Stimulated activated CD8-positive, alpha-beta memory T cell treated with anti-CD3 and anti-CD28 coated beads, Interleukin-15, amount 100 ng/mL, for 24 hours (primary cell): ENCODE measurements at regions not wholly inside any gene's neighbourhood (a gene's known extent, or its start where the extent isn't known, plus 50 kb on each side); places are given as distances from the start of the nearest gene placed in this dataset.
"Not testable (repeated sequence)": the region's sequence is repeated elsewhere in the genome, so short reads cannot be mapped to it uniquely, and the experiment has no call there.

Experiments used
- DNase-seq: peaks from one replicate; pipeline ENCODE4 v3.0.0-alpha.2; 2020; ENCODE audit warnings: low read depth

DNA sequence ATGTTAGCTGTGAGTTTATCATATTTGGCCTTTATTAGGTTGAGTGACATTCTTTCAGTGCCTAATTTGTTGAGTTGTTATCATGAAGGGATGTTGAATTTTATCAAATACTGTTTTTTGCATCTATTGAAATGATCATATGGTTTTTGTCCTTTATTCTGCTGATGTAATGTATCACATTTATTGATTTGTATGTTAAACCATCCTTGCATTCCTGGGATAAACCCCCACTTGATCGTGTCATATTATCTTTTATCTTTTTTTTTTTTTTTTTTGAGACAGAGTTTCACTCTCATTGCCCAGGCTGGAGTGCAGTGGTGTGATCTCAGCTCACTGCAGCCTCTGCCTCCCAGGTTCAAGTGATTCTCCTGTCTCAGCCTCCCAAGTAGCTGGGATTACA lies 51.9 kb upstream of the MFGE8 start:
- DNase-seq: not testable (repeated sequence)

DNA sequence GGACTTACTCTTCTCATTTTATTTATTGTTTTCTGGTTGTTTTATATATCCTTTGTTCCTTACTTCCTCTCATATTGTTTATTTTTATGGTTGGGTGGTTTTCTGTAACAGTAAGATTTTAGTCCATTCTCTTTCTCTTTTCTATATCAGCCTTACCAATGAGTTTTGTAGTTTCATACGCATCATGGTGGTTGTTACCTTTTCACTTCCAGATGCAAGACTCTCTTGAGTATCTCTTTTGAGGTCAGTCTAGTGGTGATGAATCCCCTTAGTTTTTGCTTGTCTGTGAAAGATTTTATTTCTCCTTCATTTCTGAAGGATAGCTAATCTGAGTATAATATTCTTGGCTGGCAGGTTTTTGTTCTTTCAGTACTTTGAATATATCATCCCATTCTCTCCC lies 57.1 kb upstream of the MFGE8 start:
- no peak for DNase-seq

DNA sequence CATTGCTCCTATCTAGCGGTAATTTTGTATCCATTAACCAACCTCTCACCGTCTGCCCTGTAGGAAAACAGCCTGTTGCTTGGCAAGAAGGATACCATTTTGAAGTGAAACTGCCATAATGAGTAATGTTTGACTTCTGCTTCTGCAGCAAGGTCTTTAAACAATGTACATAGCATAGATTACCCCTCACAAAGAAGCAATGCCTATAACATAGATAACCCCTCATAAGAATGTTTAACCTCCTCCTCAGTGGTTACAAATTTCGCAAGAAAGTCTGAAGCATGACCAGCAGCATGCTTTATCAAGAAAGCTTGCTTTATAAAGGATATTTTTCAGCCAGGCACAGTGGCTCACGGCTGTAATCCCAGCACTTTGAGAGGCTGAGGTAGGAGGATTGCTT lies 61.2 kb upstream of the MFGE8 start:
- no peak for DNase-seq

DNA sequence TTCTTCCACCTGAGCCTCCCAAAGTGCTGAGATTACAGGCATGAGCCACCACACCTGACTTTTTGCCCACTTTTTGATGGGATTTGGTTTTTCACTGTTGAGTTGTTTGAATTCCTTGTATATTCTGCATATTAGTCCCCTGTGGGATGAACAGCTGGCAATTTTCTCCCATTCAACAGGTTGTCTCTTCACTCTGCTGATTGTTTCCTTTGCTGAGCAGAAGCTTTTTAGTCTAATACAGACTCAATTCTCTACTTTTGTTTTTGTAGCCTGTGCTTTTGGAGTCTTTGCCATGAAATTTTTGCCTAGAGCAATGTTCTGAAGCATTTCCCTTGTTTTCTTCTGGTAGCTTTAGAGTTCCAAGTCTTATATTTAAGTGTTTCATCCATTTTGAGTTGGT lies 62.7 kb upstream of the MFGE8 start:
- DNase-seq: no peak

DNA sequence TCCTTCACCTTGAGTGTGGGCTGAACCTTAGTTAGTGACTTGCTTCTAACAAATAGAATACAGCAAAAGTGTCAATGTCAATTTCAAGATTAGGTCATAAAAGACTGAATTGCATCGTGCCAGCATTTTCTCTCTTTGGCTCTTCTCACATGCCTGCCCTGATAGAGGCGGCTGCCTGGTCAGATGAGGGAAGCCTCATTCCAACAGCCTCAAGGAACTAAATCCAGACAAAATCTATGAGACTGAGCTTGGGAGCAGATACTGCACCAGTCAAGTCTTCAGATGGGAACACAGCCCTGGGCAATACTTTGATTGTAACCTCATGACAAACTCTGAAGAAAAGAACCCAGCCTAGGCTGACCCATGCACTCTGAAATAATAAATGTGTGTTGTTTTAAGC lies 63.5 kb upstream of the MFGE8 start:
- DNase-seq: no peak

DNA sequence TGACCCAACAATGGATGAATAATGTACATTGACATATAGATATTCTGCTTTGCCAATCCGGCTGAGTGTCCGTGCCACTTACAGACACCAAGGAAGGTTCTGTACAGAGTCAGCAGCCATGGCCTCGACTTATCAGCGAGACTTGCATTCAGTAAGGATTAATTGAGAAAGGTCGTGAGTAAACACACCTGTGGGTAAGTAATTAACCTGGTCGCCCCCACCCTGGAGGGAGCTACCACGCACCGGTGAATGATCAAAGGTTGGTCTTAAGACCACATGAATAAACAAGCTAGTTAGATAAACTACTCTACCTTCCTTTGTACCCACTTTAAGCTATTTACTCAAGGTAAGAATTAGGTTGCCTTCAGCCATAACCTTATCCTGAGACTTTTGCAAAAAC lies 66.5 kb upstream of the MFGE8 start:
- no peak for DNase-seq

DNA sequence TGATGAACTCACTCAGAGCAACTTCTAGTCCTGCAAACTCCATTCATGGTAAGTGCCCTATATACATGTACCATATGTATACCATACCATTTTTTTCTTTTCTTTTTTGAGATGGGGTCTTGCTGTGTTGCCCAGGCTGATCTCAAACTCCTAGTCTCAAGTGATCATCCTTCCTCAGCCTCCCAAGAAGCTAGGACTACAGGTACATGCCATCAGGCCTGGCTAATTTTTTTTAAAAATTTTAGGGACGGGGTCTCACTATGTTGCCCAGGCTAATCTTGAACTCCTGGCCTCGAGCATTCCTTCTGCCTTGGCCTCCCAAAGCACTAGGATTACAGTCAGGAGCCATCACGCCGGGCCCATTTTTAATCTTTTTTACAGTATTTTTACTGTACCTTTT lies 67.3 kb upstream of the MFGE8 start:
- DNase-seq: no peak

DNA sequence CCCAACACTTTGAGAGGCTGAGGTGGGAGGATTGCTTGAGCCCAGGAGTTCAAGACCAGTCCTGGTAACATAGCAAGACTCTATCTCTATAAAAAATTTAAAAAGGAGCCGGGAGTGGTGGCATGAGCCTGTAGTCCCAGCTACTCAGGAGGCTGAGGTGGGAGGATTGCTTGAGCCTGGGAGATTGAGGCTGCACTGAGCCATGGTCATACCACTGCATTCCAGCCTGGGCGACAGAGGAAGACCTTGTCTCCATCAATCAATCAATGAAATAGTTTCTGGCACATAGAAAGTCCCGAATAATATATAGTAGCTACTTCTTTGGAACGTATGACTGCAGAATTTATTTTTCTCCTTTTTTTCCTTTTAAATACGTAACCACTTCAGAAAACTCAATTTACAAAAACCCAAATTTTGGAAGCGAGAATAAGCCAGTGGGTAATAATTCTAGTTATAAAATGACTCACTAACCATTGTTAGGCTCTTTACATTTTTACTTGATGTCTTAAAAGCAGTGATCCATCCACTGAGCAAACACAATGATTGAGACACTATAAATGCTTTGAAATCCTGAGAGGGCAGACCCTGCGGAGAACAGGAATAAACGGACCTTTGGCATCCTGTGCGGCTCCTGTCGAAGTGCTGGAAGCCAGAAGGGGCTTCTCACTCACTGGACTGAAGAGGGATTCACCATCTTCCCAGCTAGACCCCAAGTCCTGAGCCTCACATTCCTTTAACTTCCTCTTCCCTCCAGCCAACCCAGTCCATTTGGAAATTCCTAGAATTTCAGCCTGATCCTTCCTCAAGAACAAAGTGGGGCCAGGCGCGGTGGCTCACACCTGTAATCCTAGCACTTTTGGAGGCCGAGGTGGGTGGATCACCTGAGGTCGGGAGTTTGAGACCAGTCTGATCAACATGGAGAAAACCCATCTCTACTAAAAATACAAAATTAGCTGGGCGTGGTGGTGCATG lies 68.4 kb upstream of the MFGE8 start:
- DNase-seq: no peak

DNA sequence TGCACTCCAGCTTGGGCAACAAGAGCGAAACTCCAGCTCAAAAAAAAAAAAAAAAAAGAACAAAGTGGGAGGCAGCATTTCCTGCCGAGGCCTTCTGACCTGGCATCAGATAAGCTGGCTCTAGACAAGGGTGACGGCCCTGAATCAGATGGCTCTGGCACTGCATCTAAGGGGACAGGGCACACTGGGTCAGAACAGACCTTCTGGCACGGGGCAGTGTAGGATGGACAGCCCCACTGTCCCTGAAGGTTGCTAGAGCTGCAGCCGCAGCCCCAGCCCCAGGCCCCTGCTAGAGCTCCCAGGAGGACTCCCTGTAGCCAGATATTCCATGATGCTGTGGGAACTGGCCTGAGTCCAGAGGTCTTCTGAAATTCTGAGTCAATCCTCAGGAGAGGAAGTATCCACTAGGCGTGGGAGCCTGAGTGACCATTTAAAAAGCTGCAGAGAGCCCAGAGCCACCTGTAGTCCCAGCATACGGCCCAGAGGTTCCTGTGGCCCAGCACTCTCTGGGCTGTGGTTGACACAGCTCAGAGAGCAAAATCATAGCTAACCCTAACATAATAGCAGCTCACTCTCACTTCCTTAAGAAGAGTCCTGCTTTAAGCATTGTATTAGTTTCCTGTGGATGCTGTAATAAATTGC lies 69.2 kb upstream of the MFGE8 start:
- no peak for DNase-seq

DNA sequence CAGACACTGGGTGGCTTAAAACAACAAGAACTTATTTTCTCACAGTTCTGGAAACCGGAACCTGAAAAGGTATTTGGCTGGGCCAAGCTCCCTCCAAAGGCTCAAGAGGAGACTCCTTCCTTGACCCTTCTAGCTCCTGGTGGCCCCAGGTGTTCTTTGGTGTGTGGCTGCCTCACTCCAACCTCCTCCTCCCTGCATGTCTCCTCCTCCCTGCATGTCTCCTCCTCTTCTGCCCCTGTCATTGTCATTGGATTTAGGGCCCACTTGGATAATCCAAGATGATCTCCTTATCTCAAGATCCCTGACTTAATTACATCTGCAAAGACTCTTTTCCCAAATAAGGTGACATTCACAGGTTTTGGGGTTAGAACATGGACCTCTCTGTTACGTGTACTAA lies 69.8 kb upstream of the MFGE8 start:
- no peak for DNase-seq

DNA sequence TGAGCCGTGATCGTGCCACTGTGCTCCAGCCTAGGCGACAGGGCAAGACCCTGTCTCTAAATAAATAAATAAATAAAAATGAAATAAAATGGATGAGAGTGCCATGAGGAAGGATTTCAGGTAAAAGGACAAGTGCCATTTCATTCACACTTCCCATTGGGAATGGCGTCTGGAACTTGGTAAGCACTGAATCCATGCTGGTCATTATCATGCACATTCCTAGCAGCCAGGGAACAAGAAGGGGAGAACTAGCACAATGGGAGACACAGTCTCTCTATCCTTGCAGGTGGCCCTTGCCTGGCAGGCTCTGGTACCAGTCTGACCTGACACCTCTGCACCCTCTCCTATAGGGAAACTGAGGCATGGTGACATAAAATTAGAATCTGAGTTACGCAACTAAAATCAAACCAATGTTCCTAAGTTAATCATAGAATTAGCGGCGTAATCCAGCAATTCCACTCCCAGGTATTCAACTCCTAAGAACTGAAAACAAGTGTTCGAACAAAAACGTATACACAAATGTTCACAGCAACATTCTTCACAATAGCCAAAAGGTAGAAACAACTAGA lies 70.8 kb upstream of the MFGE8 start:
- no peak for DNase-seq

DNA sequence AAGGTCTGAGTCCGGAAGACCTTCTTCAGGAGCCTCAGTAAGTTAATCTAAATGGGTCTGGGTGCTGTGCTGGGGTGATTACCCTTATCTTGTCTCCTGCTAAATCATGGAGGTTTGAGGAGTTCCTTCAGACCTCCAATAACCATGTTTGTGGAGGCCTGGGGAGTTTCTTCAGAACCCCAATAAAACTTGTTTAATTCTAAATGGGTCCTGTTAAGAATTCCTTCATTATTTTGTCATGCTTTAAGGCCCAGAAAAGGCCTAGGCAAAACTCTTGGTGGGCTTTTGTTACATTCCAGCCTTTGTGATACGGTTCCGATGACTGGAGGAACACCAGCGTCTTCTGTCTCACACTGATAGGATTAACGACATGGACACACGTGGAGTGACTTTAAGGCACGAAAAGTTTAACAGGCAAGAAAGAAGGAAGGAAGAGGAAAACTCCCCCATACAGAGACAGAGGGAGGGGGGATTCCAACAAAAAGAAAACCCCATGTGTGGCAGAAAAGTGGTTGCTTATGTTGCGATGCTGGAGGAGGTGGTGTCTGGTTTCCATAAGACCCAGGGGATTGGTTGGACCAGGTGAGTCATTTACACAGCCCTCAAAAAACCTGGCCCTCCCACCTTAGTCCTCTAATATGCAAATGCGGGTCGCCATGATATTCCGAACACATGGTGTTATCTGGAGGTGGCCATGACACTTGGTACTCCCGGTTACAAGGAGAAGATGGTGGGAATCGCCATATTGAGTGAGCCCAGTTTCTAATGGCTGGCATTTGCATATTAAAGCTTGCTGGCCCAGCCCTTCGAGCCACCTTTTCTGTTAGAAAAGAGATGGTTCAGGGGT lies 72.6 kb upstream of the MFGE8 start:
- DNase-seq: no peak

DNA sequence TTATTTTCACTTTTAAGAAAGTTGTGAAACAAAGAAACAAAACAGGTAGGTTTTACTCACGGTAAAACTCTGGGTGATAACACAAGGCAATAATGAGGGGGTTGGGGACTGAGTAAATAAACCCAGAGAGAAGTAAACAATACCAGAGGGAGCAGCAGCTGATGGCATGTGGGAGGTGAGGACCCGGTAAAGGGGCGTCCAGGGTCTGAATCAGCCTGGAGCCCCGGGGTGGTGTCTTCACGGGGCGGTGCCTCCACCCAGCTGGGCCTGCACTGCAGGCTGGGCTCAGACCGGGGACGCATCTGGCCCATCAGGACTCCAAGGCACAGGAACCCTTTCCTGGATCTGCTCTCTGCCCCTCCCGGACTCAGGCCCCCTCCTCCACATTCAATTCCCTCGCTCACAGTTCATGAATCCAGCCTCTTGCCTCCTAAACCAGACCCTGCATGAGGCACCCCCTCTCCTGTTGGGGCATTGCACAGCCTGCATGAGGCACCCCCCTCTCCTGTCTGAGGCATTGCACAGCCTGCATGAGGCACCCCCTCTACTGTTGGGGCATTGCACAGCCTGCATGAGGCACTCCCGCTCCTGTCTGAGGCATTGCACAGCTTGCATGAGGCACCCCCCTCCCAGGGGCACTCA lies 73.9 kb upstream of the MFGE8 start:
- DNase-seq: no peak

DNA sequence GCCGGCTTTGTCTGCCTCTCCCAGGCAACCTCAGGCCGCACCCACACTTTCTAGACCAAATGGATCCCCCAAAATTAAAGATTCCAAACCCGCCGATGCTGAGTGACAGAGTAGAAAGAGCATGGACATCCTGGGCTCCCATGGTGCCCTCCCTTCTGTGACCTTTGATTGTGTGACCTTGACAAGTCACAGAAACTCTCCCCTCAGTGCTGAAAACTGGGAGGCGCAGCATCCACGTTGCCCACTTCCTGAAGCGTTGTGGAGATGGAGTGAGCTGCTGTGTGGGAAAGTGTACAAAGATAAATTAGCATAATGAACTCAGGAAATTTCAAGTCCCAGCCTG lies 74.4 kb upstream of the MFGE8 start:
- DNase-seq: no peak

DNA sequence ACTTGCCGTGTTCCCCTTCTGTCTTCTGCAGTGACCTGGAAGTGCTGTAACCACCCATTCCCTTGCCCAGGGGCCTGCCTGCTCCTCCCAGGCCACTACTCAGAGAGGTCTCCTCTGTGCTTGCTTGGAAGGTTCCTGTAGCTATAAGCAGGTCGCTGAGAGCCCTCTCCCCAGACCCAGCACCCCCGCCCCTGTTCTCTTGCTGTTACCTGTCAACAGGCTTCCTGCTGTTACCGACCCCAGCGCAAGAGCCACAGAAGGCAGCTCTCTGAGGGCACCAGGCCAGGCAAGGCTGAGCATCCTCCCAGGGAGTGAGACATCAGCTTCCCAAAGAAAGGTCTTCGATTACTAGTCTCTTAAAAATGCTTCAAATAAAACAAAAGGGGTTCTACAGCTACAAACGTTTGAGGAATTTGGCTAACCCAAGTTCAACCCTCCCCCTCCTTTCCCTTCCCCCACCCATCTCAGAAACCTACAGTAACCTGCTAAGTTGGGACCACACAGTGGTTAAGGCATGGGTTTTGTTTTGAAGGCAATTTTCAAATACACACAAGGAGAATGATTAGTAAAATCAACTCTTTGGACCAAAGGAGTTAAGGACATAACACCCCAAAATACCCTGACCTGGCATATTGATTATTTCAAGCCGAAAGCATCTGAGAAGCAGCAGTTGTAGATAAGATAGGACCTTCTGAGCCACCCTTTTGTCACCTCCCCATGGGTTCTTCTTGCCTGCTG lies 74.9 kb upstream of the MFGE8 start:
- DNase-seq: no peak

DNA sequence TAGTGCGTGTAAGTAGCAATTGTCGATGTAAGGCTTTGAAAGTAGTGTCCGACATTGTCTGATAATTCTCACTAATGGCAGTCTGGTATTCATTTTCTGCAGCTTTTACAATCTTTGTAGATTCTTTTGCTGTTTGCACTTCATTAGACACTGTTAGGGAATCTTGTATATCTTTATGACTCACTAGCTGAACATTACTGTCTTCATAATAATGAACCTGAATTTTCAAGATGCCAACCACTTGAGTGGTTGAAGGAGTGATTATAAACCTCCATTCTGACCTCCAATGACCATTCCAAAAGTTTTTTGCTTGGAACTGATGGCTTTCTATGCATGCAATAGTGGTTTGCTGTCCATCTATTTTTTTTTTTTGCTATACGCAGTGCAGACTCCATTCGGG lies 76.4 kb upstream of the MFGE8 start:
- DNase-seq: no peak

DNA sequence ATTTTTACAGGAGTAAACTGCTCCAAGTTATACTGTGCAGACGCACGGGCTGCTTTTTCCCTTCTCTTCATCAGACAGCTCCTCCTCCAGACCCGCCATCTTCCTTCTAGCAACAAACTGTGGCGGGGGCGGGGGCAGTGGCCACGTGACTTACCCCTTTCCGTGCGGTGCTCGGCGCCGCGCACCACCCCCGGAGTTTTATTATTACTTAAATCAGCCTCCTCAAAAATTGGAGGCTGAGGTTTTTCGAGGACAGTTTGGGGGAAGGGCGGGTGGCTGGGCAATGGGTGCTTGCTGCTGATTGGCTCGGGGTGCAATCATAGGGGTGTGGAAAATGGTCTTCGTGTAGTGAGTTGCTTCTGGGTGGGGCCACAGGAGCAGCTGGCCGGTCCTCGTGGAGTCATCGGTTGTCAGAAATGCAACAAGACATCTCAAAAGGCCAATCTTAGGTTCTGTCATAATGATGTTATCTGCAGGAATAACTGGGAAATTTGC lies 77.1 kb upstream of the MFGE8 start:
- DNase-seq: no peak

DNA sequence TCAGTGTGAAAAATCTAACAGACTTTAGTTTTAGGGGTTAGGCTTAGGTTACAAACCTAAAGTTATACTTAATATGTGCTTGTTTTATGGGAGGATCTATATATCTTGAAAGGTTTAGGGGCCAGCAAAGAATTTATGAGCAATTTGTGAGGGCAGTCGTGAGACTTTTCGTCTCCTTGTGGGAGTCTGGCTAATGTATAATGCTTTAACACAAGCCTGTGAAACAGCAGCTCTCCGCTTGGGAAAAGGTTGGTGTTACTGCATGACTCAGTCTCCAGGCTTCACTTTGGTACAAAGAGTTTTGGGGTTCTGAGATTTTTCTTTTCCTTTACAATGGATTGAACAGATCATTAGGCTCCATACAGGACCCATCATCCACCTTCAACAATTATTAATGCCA lies 79.0 kb upstream of the MFGE8 start:
- no peak for DNase-seq

DNA sequence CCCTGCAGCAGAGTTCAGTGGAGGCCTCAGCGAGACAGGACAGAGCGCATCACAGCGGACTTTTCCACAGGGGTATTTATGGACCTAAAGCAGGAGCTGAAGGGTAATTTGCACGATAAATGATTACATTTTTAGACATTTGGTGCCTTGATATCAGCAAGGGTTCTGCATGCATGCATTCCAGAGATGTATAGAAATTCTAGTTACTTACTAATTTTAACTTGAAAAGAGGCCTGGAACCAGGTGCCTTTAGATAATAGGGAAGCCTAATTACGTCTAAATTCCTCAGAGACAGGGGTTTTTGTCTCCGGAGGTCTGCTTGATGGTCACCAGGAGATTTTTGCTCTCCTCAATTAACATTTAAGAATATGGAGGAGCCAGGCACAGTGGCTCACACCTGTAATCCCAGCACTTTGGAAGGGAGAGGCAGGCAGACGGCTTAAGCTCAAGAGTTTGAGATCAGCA lies 79.8 kb upstream of the MFGE8 start:
- no peak for DNase-seq

DNA sequence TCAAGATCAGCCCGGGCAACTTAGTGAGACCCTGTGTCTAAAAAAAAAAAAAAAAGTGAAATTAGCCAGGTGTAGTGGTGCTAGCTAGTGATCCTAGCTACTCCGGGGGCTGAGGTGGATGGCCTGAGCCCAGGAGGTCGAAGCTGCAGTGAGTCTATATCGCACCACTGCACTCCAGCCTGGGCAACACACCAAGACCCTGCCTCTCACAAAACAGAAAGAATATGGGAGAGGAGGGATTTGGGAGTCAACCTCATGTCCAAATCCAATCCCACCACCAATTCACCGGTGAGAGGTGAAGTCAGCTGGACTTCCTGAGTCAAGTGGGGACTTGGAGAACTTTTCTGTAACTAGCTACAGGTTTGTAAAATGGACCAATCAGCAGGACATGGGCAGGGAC lies 80.5 kb upstream of the MFGE8 start:
- DNase-seq: no peak

DNA sequence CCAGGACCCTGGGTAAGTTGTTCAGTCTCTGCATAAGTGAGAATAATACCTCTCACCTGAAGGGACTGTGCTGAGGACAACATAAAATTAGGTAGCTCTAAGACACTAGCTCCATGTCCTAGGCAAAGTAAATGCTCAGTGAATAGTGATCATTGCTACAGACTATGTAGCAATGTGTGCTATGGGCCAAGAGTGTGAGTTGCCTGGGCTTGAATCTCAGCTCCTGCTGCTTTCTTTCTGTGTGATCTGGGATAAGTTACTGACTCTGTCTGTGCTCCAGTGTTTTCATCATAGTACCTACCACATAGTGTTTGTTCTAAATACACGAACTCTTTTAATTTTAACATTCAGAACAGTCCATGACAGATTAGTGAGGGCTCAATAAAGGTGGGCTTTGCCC lies 81.1 kb upstream of the MFGE8 start:
- DNase-seq: no peak
